ENCODE measurements at regions not wholly inside any gene's neighbourhood (a gene's known extent, or its start where the extent isn't known, plus 50 kb on each side); places are given as distances from the start of the nearest gene placed in this dataset.

GRCh38 chr4:164134388-164134787 lies 619.5 kb upstream of the SMIM31 start:
- Histone ChIP-seq H2BK15ac (ENCODE audit: low read depth, low read length) (no peak overlapping the region), H2BK120ac (ENCODE audit: low read depth, low read length, poor library complexity, severe bottlenecking) (no peak overlapping the region), H3K4me1 (ENCODE audit: insufficient read depth, low read length) (no peaks in the 10 kb centered on the region; the same call in 1 of the 2 replicates), H2BK12ac (ENCODE audit: insufficient read length, low read depth, low read length) (no peak overlapping the region), H4K20me1 (ENCODE audit: control insufficient read depth, insufficient read depth, insufficient read length) (no peaks in the 10 kb centered on the region), H3T11ph (ENCODE audit: low read length) (no peak overlapping the region), H3K56ac (ENCODE audit: insufficient read length, low read depth, low read length) (no peak overlapping the region), H3K4me2 (ENCODE audit: insufficient read depth, insufficient read length, low read length) (no peak overlapping the region), H3K14ac (ENCODE audit: insufficient read depth, low read length) (no peak overlapping the region), H3K23me2 (ENCODE audit: insufficient read length, low read depth, low read length, poor library complexity, severe bottlenecking) (no peaks in the 10 kb centered on the region), H3K23ac (ENCODE audit: insufficient read length, low read depth, low read length) (no peak overlapping the region), H2BK5ac (ENCODE audit: insufficient read length, low read length) (no peak overlapping the region), H4K5ac (ENCODE audit: insufficient read length, low read depth, low read length) (no peak overlapping the region), H2BK20ac (ENCODE audit: low read depth, low read length, poor library complexity, severe bottlenecking) (no peak overlapping the region), H2AK5ac (ENCODE audit: insufficient read length, low read length) (no peak overlapping the region), H3K4ac (ENCODE audit: low read depth, low read length) (no peak overlapping the region), H3K9me3 (ENCODE audit: control insufficient read depth, low read depth, low read length) (no peaks in the 10 kb centered on the region), H3K79me1 (ENCODE audit: insufficient read depth, low read depth, low read length, poor library complexity, severe bottlenecking) (no peaks in the 10 kb centered on the region), H3K27me3 (ENCODE audit: insufficient read depth, low read length) (no peaks in the 10 kb centered on the region), H2AFZ (ENCODE audit: low read length) (no peak overlapping the region), H3K18ac (ENCODE audit: insufficient read length, low read depth, low read length) (no peak overlapping the region), H3K79me2 (ENCODE audit: insufficient read depth, low read length) (no peaks in the 10 kb centered on the region), H4K8ac (replicated peaks; ENCODE audit: insufficient read length, low read depth, low read length) (no peak overlapping the region), H4K91ac (ENCODE audit: insufficient read length, low read depth, low read length) (no peak overlapping the region), H3K27ac (ENCODE audit: insufficient read length, low read depth, low read length) (no peak overlapping the region), H3K9ac (ENCODE audit: extremely low read depth, insufficient read length, low read length) (no peak overlapping the region)
- no peak for TF ChIP-seq CTCF (conservative IDR thresholded peaks at IDR 0.05)
- H3K4me1 Mint-ChIP-seq: peaks cover 16% of the 10 kb centered on the region in 2 experiments
- 0 out of 7 replicates have a peak overlapping the region, but pooled peaks of 1 of the 3 experiments have one; percentile 34 for H3K27ac Mint-ChIP-seq
- no peak overlapping the region for H3K4me3 Mint-ChIP-seq
- DNase-seq: no peak
- no peaks in the 10 kb centered on the region for H3K36me3 Mint-ChIP-seq (ENCODE audit: insufficient read depth in 1 of 3, low read depth in 3 of 3)
- WGBS (ENCODE audit: extremely low coverage, insufficient read length, low lambda C conversion rate): no CpG with 5 or more reads among the region's 2 CpGs
- no peaks in the 10 kb centered on the region for H3K9me3 Mint-ChIP-seq
- no peaks in the 10 kb centered on the region for H3K27me3 Mint-ChIP-seq (ENCODE audit: low read depth)
